Epithelial cell of prostate (primary cell): ENCODE measurements at regions not wholly inside any gene's neighbourhood (a gene's known extent, or its start where the extent isn't known, plus 50 kb on each side); places are given as distances from the start of the nearest gene placed in this dataset.
"Not testable (repeated sequence)": the region's sequence is repeated elsewhere in the genome, so short reads cannot be mapped to it uniquely, and the experiment has no call there.

Experiments used
- DNase-seq: peaks from one replicate; pipeline ENCODE4 v3.0.0-alpha.2; 2011; ENCODE audit warnings: low read depth, low spot score
- H3K27ac ChIP-seq: fragments of 450-650 bp; 2 replicates; pipeline ENCODE4 v1.5.1; 2017; ENCODE audit warnings: mild to moderate bottlenecking

DNA sequence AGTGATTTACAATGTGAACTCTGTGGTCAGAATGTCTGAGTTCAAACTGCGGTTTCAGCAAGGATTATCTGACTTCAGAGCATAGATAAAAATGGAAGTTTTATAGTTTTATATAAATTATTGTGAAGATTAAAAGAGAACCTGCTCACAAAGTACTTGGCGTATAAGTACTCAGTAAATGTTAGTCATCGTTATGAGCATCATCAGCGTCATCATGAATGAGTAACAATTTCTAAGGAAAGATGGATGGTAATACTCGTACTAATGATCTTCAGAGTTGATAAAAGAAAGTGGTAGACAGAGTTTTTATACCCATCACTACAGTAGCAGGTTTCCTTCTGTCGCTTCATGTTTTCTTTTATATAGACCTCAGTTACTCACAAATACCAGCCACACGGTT is 341.8 kb downstream of the RAP2B start:
- DNase-seq = no peak
- H3K27ac ChIP-seq = no peak overlapping the region

DNA sequence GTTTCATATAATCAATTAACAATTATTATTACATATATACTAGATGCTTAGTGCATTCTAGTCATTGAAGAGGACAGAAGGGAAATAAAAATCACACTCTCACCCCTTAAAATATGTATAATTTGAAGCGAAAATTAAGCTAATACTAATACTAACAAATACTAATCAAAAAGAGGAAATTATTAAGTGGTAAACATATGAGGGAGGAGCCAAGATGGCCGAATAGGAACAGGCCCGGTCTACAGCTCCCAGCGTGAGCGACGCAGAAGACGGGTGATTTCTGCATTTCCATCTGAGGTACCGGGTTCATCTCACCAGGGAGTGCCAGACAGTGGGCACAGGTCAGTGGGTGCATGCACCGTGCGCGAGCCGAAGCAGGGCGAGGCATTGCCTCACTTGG is 344.2 kb downstream of the RAP2B start:
- DNase-seq, H3K27ac ChIP-seq: not testable (repeated sequence)

DNA sequence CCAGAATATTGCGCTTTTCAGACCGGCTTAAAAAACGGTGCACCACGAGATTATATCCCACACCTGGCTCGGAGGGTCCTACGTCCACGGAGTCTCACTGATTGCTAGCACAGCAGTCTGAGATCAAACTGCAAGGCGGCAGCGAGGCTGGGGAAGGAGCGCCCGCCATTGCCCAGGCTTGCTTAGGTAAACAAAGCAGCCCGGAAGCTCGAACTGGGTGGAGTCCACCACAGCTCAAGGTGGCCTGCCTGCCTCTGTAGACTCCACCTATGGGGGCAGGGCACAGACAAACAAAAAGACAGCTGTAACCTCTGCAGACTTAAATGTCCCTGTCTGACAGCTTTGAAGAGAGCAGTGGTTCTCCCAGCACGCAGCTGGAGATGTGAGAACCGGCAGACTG is 344.7 kb downstream of the RAP2B start:
- not testable (repeated sequence) for H3K27ac ChIP-seq, DNase-seq

- DNase-seq = no peak
- no peak overlapping the region for H3K27ac ChIP-seq
Measured at GRCh38 chr3:153513236-153513635, 351.2 kb downstream of the RAP2B start.

GRCh38 chr3:153528473-153528872 is 366.4 kb downstream of the RAP2B start:
- no peak overlapping the region for H3K27ac ChIP-seq
- DNase-seq = no peak

- H3K27ac ChIP-seq = no peak overlapping the region
Measured at GRCh38 chr3:153539263-153539662, 377.2 kb downstream of the RAP2B start.

DNA sequence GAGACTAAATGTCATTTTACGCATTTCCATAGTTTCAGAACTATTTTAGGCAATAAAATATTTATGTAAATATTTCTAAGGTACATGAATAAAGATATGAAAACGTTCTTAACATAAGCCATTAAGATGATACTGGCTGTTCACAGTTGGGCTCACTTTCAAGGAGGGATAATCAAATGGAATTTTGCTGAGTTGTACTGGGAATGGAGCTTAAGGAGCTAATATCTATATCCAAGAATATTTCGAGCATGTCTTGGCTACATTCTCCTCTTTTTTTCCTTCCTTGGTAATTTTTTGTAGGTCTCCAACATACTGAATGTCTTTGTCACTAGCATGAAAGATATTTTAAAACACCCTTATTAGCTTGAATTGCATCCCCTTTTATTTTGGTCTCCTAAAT is 383.4 kb downstream of the RAP2B start:
- no peak overlapping the region for H3K27ac ChIP-seq
- no peak for DNase-seq

More at GRCh38 chr3:153539263-153539662, 377.2 kb downstream of the RAP2B start:
- DNase-seq = no peak

DNA sequence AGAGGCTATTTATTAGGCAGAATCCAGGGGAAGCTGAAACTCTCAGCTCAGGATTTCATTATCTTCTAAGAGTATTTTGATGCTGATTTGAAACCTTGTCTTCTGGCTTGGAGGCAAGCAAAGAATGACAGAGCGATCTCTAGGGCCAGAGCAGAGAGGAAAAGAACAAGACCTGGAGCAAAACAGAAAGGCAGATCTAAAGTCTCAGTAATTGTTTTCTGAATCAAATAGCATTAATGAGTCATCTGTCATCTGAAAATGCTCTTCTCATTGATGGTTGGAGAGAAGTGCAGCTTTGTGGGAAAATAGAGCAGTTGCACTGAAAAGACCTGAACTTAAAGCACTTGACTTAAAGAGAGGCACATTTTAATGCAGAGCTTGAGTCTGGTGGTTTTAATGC is 385.9 kb downstream of the RAP2B start:
- no peak for DNase-seq
- H3K27ac ChIP-seq = no peak overlapping the region

- not testable (repeated sequence) for H3K27ac ChIP-seq, DNase-seq
Measured at GRCh38 chr3:153549686-153550085, 387.7 kb downstream of the RAP2B start.

DNA sequence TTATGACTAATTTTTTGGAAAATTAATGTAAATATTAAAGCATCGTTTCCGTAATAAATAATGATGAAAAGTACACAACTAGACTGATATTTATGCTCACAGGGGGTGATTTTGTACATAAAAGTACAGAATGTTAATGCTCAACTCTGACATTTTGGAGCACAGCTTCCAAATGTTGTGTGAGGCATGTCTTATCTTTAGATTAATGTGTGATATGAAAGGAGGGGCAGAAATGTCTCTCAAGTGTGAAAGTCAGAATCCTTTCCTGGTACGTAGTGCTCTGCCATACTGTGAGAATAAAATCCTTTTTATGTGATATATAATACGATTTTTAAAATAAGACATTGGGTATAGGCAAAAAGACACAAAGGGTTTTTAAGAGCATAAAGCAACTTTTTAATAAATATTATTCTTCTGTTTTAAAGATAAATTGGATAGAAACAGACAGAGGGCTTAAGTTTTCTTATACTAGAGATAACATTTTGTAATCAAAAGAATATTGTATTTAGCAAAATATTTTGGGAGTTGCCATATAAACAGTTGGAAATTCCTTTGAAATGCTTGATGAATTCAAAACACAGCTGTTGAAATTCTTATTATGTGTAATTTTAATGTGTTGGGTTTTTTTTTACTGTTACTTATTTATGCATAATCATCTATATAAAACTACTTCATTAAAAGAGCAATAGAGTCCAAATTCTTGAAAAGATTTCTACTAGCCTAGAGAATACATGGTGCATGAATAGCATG is 389.7 kb downstream of the RAP2B start:
- no peak for DNase-seq
- H3K27ac ChIP-seq = no peak overlapping the region

DNA sequence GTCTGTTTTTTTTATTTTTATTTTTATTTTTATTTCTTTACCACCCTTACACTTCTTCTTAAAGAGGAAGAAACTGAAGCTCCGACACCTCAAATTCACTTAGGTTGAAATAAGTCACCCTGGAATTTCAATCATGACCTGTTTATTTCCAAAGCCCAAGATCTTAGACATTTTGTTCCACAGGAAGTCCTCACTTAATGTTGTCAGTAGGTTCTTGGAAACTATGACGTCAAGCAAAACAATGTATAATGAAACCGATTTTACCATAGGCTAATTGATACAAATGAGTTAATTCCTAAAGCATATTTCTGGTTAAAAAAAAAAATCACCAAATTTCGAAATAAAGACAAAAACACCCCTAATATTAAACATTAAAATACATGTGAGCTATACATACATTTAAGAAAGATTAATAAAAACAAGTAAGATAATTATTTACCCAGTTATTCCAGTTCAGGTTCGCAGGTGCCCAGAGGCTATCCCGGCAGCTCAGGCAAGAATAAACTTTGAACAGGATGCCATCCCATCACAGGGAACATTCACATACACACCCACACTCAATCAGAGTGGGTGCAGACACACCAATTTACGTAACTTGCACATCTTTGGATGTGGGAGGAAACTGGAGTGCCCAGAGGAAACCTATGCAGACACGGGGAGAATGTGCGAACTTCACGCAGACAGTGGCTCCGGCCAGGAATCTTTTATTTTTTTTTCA is 391.0 kb downstream of the RAP2B start:
- H3K27ac ChIP-seq = no peak overlapping the region
- no peak for DNase-seq

DNA sequence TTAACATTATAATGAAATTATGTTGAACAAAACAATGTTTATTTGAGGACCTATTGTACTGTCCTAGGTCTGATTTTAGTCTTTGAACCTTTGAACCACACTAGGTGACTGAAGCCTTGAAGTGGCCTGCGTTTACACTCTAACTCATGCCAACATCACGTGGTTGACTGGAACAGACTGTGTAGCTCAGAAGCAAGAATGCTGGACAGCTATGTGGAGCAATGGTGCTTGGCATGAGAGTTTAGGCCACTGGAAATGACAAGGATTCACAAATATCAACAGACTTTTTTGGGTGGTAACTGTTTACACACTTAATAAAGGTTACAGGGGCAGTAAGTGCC is 391.5 kb downstream of the RAP2B start:
- no peak for DNase-seq
- no peak overlapping the region for H3K27ac ChIP-seq

DNA sequence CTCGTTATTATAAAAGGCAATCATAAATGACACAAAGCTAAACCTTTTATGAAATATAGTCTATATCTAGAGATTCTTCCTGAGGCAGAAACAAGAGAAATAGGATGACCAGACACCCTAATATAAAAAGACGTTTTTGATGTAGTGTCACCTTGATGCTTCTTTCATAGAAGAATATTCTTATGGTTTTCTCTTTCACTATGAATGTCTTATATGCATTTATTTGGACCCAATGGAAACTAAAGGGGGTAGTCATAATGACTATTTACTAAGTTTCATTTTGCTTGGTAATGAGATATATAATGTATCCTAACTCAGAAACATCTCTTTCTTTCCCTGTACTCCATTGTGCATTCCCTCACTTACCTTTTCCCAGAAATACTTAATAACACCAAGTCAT is 393.9 kb downstream of the RAP2B start:
- H3K27ac ChIP-seq = no peak overlapping the region
- no peak for DNase-seq

DNA sequence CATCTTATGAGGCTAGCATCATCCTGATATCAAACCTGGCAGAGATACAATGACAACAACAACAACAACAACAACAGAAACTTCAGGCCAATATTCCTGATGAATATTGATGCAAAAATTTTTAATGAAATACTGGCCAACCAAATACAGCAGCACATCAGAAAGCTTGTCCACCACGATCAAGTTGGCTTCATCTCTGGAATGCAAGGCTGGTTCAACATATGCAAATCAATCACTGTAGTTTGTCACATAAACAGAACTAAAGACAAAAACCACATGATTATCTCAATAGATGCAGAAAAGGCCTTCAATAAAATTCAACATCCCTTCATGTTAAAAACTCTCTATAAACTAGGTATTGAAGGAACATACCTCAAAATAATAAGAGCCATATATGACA is 397.3 kb downstream of the RAP2B start:
- not testable (repeated sequence) for DNase-seq

DNA sequence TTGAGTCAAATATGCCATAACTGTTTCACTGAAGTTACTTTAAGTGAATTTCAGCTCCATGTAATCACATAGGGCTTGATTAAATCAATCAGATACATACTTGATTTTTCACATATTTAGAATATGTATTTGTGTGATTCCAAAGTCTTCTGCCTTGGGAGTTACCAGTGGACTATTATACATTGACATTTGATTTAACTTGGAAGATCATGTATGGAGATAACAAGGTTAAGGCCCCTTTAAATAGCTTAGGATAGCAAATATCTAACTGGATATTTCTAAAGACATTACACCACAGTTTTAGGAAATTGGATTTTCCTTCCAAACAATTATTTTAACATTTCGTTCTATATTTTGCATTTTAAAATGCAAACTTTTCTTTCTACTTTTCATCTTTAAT is 405.0 kb downstream of the RAP2B start:
- DNase-seq = no peak
- H3K27ac ChIP-seq = no peak overlapping the region

More for the DNA sequence above, 397.3 kb downstream of the RAP2B start:
- H3K27ac ChIP-seq = not testable (repeated sequence)

- no peak for DNase-seq
- H3K27ac ChIP-seq = no peak overlapping the region
Measured at GRCh38 chr3:153567556-153567955, 405.5 kb downstream of the RAP2B start.

- DNase-seq, H3K27ac ChIP-seq: not testable (repeated sequence)
Measured at GRCh38 chr3:153570481-153570880, 408.5 kb downstream of the RAP2B start.

DNA sequence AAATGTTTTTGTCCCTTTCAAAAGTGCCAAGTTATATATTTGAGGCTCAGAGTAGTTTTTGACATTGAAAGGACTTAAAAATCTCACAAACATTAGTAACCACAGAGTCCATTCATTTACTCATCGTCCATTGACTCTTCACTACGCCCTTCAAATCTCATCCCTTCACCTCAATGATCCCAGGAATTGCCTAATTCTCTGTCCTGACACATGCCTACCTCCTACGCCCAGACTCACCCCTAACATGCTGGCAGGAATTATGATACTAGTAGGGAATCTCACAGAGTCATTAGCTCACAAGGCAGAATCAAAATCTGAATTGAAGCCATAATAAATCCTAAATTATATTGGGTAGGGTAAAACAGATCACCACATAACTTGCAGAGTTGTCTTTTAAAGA is 410.1 kb downstream of the RAP2B start:
- no peak for DNase-seq
- H3K27ac ChIP-seq = no peak overlapping the region

DNA sequence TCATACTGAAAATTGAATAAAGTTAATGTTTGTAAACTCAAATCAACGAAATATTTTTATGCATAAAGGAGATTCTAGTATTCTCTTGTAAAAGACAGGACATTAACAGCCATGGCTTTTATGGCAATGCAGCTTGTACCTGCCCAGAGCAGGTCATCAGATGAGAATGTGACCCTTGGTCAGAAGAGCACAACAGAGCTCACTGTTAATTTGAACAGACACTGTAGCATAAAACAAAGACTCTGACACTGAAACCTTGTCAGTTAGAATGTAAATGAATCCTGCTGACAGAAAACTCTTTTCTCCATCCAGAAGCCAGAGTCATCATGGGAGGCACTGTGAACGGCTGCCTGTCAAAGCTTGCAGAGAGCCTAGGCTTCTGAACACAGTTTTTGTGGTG is 410.6 kb downstream of the RAP2B start:
- DNase-seq = no peak
- H3K27ac ChIP-seq = no peak overlapping the region

DNA sequence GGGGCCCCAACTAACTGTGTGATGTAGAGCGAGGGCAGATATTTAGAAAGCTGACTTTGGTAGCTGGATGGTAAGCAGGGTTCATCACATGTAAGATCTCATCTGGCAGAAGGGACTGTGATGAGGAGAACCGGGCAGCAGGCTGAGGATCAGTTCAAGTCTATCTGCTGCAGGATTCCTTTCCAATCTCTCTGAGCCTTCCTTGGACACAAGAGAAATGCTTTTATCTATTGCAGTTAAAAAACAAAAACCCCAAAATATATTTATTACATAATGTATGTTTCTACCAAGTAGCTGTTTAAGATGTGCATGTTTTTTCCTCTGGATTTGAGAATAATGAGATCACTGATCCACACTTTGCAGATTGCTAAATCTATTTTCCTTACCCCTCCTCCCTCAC is 411.5 kb downstream of the RAP2B start:
- no peak overlapping the region for H3K27ac ChIP-seq
- DNase-seq = no peak

DNA sequence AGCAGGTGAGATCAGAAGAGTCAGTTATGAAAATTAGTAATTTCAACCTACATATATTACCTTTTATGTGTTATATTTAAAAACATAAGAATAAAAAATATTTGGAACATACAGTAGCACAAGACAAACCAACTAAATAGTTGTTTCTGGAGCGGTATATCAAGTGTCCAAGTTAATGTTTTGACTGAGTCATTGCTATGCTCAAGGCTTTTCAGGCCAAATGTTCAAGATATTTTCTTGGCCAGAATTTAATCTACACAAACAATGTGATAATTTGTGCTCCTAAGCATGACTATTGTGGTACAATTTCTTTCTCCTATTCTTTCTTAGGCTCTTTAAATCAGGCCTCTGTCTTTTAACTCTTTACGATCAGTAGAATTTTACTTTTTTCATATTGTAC is 412.4 kb downstream of the RAP2B start:
- H3K27ac ChIP-seq = no peak overlapping the region
- no peak for DNase-seq
